ENCODE measurements at regions not wholly inside any gene's neighbourhood (a gene's known extent, or its start where the extent isn't known, plus 50 kb on each side); places are given as distances from the start of the nearest gene placed in this dataset.

GRCh38 chr11:104366321-104366734, 202.4 kb upstream of the PDGFD start:
- no peaks in the 10 kb centered on the region for H3K9me3 ChIP-seq (replicated peaks; ENCODE audit: insufficient read depth, low read length)

GRCh38 chr11:104365676-104366075, 201.7 kb upstream of the PDGFD start:
- Histone ChIP-seq H4K20me1 (ENCODE audit: insufficient read depth, low read length) (no peaks in the 10 kb centered on the region), H3K9ac (ENCODE audit: low read length) (no peak overlapping the region), H2AFZ (ENCODE audit: low read length) (no peak overlapping the region), H3K36me3 (replicated peaks; ENCODE audit: insufficient read depth, low read length) (no peaks in the 10 kb centered on the region), H3K79me2 (ENCODE audit: low read length) (no peaks in the 10 kb centered on the region), H3K27ac (ENCODE audit: low read length) (no peak overlapping the region), H3K4me3 (ENCODE audit: low read length) (no peak overlapping the region), H3K9me2 (replicated peaks; ENCODE audit: insufficient read depth, low read length) (no peaks in the 10 kb centered on the region), H3F3A (ENCODE audit: insufficient read depth, low read length) (no peaks in the 10 kb centered on the region), H3K27me3 (replicated peaks; ENCODE audit: insufficient read depth, low read length) (no peaks in the 10 kb centered on the region), H3K4me1 (ENCODE audit: low read length) (no peaks in the 10 kb centered on the region), H3K9me3 (replicated peaks; ENCODE audit: insufficient read depth, low read length) (no peaks in the 10 kb centered on the region), H3K4me2 (ENCODE audit: low read depth, low read length) (no peak overlapping the region)
- no peak for DNase-seq
- TF ChIP-seq CTCF (IDR thresholded peaks at IDR 0.05; ENCODE audit: low read length) (no peak), EZH2phosphoT487 (IDR thresholded peaks at IDR 0.05; ENCODE audit: low read length) (no peak), EZH2 (optimal IDR thresholded peaks at IDR 0.05; ENCODE audit: low read depth, low read length) (no peak)

More at GRCh38 chr11:104366321-104366734, 202.4 kb upstream of the PDGFD start:
- no peaks in the 10 kb centered on the region for H3K27me3 ChIP-seq (replicated peaks; ENCODE audit: insufficient read depth, low read length)
- H3K9me2 ChIP-seq (replicated peaks; ENCODE audit: insufficient read depth, low read length), result no peaks in the 10 kb centered on the region
- no peaks in the 10 kb centered on the region for H4K20me1 ChIP-seq (ENCODE audit: insufficient read depth, low read length)
- H2AFZ ChIP-seq (ENCODE audit: low read length), result no peak overlapping the region
- no peaks in the 10 kb centered on the region for H3F3A ChIP-seq (ENCODE audit: insufficient read depth, low read length)
- DNase-seq, result no peak
- H3K4me1 ChIP-seq (ENCODE audit: low read length), result no peaks in the 10 kb centered on the region
- TF ChIP-seq EZH2 (optimal IDR thresholded peaks at IDR 0.05; ENCODE audit: low read depth, low read length) (no peak), CTCF (IDR thresholded peaks at IDR 0.05; ENCODE audit: low read length) (no peak)
- H3K36me3 ChIP-seq (replicated peaks; ENCODE audit: insufficient read depth, low read length), result no peaks in the 10 kb centered on the region
- no peak overlapping the region for H3K9ac ChIP-seq (ENCODE audit: low read length)
- H3K4me3 ChIP-seq (ENCODE audit: low read length), result no peak overlapping the region
- no peak overlapping the region for H3K4me2 ChIP-seq (ENCODE audit: low read depth, low read length)
- no peaks in the 10 kb centered on the region for H3K79me2 ChIP-seq (ENCODE audit: low read length)
- no peak overlapping the region for H3K27ac ChIP-seq (ENCODE audit: low read length)

- Histone ChIP-seq H3K4me3 (ENCODE audit: low read length) (no peak overlapping the region), H3K4me1 (ENCODE audit: low read length) (no peaks in the 10 kb centered on the region), H3K4me2 (ENCODE audit: low read depth, low read length) (no peak overlapping the region), H3K27me3 (replicated peaks; ENCODE audit: insufficient read depth, low read length) (no peaks in the 10 kb centered on the region), H3K9ac (ENCODE audit: low read length) (no peak overlapping the region), H3K27ac (ENCODE audit: low read length) (no peak overlapping the region), H3K9me3 (replicated peaks; ENCODE audit: insufficient read depth, low read length) (no peaks in the 10 kb centered on the region), H3K9me2 (replicated peaks; ENCODE audit: insufficient read depth, low read length) (no peaks in the 10 kb centered on the region), H3F3A (ENCODE audit: insufficient read depth, low read length) (no peaks in the 10 kb centered on the region), H4K20me1 (ENCODE audit: insufficient read depth, low read length) (no peaks in the 10 kb centered on the region), H3K36me3 (replicated peaks; ENCODE audit: insufficient read depth, low read length) (no peaks in the 10 kb centered on the region), H3K79me2 (ENCODE audit: low read length) (no peaks in the 10 kb centered on the region), H2AFZ (ENCODE audit: low read length) (no peak overlapping the region)
- no peak for DNase-seq
- TF ChIP-seq CTCF (IDR thresholded peaks at IDR 0.05; ENCODE audit: low read length) (no peak), EZH2 (optimal IDR thresholded peaks at IDR 0.05; ENCODE audit: low read depth, low read length) (no peak), EZH2phosphoT487 (IDR thresholded peaks at IDR 0.05; ENCODE audit: low read length) (no peak)
Observed at GRCh38 chr11:104361975-104362374, 198.0 kb upstream of the PDGFD start.
